Gastrocnemius medialis (tissue), 4 donors: ENCODE measurements at regions not wholly inside any gene's neighbourhood (a gene's known extent, or its start where the extent isn't known, plus 50 kb on each side); places are given as distances from the start of the nearest gene placed in this dataset.

Experiments used
- CTCF ChIP-seq, 5 experiments: fragments of 450-650 bp in 3 of 5; fragments of 200-600 bp in 2 of 5; sonication (generic) in 2 of 5; IDR thresholded peaks in 4 of 5; conservative IDR thresholded peaks in 1 of 5; 1 replicate in 4 of 5; 2 replicates in 1 of 5; pipeline ENCODE4 v1.5.1; 2016 to 2019; ENCODE audit warnings: antibody characterized with exemption in 5 of 5, mild to moderate bottlenecking in 3 of 5, moderate library complexity in 3 of 5
- POLR2A ChIP-seq, 2 donors: fragments of 450-650 bp; IDR thresholded peaks; one replicate each; pipeline ENCODE4 v1.6.1; 2017; ENCODE audit warnings: antibody characterized with exemption in 2 of 2, mild to moderate bottlenecking in 2 of 2, moderate library complexity in 2 of 2

GRCh38 chr9:117903453-117903852 lies 199.2 kb downstream of the TLR4 start:
- TF ChIP-seq CTCF (IDR thresholded peaks at IDR 0.05 in 4 of 5, conservative IDR thresholded peaks at IDR 0.05 in 1 of 5) (no peak), POLR2A (IDR thresholded peaks at IDR 0.05) (no peak)
